ENCODE measurements at regions not wholly inside any gene's neighbourhood (a gene's known extent, or its start where the extent isn't known, plus 50 kb on each side); places are given as distances from the start of the nearest gene placed in this dataset.

DNA sequence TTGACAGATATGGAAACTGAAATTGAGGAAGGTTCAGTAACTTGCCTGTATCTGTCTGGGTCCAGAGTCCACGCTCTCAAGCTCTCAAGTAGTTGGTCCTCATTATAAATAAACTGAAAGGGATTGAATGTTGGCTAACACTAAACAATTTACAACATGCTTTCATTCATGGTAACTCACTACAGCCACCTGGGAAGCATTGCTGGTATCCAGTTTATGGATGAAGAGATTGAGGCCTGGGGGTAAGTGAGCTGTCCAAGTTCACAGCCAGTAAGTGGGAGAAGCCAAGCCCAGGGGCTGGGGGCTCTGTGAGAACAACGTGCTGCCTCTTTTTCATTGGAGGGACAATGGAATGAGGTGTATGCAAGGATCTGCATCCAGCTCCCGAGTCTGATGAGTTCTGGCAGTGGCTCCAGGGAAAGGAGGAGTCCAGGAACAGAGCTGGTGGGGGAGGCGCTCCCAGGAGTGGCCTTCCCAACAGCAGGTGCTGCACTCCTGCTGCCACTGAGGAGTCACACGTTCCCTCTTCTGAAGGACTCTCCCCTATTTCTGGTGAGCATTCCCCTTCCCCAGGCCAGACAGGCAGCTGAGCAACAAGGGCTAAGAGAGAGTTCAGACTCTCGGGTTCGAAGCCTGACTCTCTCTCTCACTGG, 175.8 kb downstream of the CSNK2A3 start:
- DNase-seq (ENCODE audit: low read depth, low spot score): no peak

DNA sequence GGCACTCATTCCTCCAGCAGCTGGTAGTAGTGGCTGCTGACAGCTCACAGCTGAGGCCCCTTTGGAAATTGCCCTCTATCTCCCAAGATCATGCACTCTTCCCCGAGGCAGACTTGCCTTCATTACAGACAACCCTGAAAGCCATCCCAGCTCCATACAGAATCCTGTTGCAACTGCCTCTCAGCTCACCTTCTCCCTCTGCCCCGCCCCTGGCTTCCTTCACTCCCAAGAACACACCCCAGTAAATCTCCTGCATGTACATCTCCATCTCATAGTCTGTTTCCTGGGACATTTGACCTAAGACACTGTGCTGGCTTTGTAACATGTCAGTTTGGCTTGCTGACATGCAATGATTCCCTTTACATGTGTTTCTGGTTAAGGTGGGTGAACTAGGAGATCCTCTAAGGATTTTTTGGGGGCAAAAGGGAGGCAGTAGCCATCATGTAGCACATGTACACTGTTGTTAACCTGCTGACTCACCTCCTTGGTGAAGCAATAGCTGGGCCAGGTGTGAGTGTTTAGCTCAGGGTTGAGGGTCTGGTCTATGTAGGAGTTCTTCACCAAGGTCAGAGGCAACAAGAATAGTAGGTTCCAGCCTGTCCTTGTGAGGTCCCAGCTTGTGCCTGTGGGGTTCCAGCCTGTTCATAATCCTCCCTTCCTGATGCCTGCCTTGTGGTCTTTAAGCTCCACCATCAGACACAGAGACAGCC, 179.6 kb downstream of the CSNK2A3 start:
- DNase-seq (ENCODE audit: low read depth, low spot score): no peak

DNA sequence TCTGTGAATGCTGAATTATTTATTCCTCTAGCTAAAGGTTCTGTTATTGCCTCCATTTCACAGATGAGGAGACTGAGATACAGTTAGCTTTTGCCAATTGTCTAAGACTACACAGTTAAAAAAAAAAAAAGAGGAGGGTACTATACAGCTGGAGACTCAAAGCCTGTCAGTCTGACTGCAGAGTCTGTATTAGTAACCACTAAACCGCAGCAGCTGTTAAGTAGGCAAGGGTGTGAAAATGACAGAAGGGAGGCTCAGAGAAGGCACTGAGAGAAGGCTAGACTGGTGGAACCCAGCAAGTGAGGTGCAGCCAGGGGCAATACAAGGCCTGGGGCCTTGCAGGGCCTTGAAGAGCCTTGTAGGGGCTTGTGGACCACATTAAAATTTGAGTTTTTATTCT, 181.2 kb downstream of the CSNK2A3 start:
- no peak for DNase-seq (ENCODE audit: low read depth, low spot score)

DNA sequence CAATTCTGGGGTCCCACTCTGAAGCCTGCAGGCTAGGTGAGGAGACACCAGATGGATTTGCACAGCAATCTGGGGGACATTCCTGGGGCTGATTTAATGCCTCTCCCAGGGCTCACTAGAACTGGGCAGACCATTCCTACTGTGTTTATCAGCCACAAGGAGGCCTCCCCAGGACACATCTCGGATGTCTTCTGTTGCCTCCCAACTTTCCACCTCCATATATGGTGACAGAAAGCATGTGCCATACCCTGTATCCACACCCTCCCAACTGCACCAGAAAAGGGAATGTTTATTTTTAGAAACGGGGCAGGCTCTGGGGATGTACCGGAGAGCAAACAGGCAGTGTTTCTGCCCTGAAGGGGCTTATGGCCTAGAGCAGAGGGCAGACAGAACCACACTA, 181.8 kb downstream of the CSNK2A3 start:
- DNase-seq (ENCODE audit: low read depth, low spot score): peak; percentile 36

DNA sequence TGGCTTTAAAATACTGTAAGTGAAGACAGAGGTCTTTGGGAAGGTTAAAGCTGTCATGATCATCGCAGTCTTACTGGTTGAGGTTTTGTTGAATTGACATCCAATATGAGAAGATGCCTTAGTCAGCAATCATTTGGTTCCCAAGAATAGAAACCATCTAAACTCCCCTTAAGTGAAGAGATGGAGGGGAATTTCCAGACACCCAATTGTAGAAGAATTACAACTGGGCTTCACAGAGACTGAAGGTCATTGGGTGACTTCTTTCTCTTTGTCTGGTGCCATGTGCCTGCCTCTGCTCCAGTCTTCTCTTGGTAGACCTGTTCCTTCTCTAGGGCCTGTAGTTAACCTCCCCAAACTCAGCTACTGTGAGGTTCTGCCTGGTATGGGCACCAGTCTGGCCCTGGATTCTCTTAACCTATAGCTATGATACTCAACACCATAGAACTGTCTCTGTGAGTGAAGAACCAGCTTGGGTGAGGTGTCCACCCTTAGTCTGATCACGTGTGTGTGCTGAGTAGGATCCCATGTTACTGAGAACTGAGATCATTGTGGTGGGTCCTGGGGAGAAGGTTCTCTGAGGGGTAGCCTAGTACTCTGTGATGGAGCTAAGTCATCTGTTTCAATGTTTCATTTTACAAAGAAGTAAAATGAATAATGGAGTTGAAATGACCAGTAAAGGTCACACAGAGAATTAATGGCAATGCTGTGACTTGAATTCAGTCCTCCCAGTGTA, 182.5 kb downstream of the CSNK2A3 start:
- no peak for DNase-seq (ENCODE audit: low read depth, low spot score)

DNA sequence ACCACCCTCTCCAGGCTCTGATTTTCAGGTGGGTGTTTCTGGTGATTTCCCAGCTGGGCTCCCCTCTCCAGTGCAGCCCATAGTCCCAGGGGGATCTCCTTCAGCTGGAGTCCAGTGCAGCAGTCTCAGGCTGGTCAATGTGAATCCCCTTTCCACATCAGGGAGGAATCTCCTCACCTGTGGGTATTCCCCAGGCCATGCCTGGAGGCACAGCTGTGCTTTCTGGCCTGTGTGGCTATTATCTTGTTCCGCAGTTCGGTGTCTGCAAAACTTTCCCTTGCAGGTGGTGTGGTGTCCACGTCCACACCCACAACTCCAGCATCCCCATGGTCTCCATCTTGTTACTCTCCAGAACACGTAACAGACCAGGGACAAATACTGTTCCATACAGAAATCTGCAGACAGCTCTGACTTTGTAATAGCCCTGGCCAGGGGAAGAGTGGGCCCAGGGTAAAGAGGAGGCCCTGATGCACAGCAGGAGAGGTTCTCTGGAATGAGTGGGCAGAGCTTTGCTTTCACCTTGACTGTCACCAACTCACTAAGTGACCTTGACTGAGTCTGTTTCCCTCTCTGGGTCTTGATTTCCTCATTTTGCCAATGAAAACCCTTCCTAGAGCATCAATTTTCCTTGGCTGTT, 183.2 kb downstream of the CSNK2A3 start:
- no peak for DNase-seq (ENCODE audit: low read depth, low spot score)

DNA sequence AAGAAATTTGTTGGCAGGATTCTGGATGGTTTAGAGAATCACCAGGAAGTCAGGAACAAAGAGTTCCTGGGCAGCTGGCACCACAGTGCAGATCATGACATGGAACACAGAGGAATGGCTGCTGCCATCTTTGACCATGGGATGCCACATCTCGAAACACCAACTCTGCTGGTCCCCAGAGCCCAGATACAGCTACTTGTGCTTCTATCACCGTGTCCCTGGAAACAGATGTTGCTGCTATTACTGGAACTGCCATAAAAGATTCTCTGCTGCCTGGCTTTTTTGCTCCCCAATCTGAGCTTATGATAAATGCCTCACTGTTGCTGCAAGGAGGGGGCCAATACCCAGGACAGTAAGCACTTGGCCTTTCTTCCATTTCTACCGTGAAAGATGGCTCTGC, 185.2 kb downstream of the CSNK2A3 start:
- no peak for DNase-seq (ENCODE audit: low read depth, low spot score)

DNA sequence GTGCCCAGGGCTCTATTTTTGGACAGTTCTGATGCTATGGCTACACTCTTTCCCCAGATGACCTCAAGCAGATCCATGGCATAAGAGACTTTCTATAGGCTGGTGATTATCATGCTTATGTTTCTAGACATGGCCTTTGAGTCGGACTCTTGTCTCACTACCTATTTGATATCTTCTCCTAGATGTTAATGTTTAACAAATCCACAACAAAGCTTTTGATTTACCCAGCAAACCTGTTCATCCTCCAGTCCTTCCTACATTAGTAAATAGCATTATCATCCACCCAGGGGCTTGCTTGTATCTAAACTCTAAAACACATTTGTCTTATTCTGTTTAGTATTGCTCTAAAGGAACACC, 188.7 kb downstream of the CSNK2A3 start:
- no peak for DNase-seq (ENCODE audit: low read depth, low spot score)

DNA sequence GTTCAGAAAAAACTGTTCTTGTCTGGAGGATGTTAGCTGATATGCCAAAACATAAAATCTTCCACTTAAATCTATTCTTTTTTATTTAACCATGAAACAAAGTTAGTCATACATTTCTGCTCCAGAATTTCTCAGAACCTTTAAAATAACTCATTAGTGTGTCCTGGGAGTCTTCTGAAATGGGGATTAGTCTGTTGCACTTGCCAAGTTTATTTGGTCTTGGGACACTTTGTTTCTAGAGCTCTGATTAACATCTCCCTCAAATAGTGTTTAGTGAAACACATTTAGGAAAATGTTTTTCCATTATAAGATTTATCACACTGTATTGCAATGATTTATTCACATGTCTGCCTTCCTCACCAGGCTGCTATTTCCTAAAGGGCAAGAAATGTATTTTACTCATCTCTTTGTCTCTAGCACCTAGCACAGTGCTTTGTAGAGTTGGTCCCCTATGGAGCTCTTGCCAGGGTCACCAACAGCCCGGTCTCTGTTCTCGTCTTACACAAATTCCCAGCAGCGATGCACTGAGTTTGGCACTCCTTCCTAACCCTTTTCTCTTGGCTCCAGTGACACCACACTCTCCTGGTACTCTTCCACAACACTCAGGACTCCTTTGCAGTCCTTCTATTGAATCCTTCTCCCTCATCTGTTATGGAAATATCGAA, 189.2 kb downstream of the CSNK2A3 start:
- DNase-seq (ENCODE audit: low read depth, low spot score): no peak

DNA sequence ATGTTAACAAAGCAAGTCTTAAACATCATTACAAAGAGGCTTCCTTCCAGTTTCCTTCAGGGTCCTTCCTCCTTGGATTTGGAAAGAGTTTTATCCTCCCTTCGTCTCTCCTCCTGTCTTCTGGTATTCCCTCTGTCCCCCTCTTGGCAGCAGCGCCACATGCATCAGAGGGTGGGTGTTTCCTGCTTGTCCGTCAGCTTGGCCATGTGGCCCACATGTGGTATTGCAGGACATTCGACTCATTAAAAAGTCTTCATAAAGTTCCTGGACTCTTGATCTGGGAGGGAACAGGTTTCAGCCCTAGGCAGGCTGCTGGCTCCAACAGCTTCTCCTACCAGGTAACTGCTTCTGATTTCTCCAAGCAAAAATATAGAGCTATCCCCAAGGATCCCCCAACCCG, 189.8 kb downstream of the CSNK2A3 start:
- DNase-seq (ENCODE audit: low read depth, low spot score): peak; percentile 23

DNA sequence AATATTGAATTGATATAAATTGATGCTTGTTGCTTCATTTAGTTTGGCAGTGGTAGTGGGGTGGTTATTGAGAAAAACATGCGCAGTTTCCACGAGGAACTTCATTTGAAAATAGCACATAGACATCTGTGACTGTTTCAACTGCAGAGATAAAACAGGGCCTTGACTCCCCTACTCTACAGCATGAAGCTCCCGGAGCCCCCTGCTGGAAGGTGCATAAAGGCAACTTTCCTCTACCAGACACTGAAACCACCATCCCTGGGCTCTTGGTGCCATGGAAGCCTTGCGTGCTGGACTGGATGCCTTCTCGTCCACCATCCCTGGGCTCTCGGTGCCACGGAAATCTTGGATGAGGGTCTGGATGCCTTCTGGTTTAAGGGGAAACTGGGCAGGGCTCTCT, 195.9 kb downstream of the CSNK2A3 start:
- DNase-seq (ENCODE audit: low read depth, low spot score): peak; percentile 59

DNA sequence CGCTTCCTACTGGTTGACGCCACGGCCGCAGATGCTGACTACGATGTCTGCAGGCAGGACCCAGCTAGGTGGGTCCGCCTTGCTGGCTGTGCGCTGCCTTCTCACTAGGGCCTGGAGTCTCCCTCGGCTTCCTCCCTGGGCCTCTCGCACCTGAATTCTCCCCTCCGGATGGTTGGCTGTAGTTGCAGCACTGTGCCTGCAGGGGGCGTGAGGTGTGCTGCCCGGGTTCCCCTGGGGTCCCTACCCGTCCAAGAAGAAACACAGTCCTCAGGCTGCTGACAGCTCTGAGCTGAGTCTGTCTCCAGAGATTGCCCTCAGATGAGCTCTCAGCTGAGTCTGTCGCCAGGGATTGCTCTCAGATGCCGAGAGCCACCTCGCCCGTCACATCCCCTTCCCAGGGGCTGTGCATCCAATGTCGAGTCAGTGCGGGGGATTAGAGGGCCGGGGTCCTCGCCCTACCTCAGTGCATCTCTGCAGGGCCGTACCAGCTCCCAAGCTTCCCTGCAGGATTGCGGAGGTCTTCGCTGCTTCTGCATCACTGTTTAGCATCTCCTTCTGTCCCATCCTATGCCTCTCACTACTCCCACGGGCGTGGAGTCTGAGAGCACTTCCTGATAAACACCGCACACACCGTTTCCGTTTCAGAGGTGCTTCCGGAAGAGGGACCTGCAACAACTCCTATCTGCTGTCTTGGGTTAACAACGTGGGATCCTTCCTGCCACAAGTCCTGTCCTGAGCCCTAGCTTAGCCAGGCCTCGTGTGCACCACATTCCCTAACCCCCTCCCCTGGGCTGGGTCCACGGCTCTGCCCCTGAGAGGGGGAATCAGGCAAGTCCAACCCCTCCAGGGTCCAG, 196.9 kb downstream of the CSNK2A3 start:
- peak; percentile 87 for DNase-seq (ENCODE audit: low read depth, low spot score)

DNA sequence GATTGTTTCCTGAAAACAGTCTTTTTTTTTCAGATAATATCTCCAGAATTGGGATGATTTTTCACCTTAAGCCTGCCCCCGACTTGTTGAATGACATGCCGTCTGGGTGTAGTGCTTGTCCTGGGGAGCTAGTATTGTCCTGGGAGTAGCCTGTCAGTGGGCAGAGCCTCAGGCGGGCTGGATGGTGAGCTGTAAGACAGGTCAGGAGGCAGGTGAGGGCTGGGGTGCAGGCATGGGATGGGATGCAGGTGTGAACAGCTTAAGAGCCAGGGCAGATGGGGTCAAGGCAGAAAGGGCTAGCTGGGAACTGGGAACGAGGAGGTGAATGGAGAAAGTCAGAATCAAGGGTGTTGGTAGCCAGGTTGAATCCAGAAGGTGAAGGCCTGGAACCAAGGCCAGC, 200.2 kb downstream of the CSNK2A3 start:
- no peak for DNase-seq (ENCODE audit: low read depth, low spot score)

DNA sequence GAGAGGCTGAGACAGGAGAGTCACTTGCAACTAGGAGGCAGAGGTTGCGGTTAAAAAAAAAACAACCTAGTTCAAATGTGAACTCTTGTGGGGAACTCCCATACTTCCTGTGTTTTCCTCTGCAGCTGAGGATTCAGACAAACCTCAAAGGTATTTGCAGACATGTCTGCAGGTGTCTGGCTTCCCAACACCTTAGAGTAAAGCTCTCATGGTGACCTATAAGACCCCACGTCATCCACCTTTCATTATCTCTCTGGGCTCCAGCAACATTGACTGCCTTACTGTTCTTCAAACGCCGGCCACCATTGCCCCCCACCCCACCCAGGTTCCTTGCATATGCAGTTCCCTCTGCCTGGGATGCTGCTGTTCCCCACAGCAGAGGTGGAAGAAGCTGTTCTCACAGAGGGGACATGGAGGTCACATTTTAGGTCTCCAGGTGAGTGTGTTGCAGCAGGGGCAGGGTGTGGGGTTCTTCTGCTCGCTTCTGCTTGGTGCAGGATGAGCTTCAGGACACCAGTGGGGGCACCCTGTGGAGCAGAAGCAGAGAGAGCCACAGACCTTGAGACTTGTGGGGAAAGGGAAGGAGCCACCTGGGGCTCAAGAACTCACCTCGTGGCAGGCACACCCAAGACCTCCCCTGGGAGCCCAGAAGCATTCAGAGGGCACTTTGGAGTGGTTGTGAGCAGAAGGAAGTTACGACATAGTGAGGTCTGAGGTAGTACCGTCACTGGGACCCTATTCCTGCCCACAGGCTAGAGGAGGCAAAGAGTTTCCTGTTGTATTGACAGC, 203.2 kb downstream of the CSNK2A3 start:
- DNase-seq (ENCODE audit: low read depth, low spot score): no peak

DNA sequence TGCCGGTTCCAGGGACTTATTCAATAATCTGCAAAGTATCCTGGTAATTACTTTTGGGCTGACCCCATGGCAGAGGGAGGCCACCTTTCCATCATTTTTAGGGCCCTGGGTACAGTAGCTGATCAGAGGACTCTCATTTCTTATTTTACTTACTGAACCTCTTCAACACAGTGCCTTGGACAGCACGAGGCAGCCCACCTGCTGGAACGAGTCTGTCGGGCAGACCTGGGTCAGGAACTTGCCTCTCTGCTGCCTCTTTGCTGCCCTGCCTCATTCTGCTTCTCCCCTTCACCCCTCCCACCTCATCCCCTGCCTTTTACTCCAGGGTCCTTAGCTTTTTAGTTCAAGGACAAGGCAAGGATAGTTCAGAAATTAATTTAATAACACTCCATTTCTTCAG, 204.5 kb downstream of the CSNK2A3 start:
- peak; percentile 21 for DNase-seq (ENCODE audit: low read depth, low spot score)

DNA sequence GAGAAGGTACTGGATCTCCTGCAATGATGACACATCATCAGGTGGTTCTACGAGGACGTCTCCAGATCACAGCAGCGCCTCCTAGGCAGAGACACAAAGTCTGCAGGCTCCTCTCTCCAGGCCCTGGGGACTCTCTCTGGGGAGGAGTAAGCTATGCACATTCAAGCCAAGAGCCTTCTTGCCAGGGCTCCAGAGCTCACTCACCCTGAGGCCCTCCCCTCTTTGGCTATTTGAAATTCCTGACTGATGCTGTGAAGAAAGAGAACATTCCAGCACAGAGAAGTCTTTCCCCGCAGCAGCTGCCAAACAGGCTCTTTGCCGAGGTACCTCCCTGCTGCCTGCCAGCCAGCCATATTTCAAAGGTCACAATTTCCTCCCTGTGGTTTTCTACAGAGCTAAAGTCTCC, 204.9 kb downstream of the CSNK2A3 start:
- DNase-seq (ENCODE audit: low read depth, low spot score): peak; percentile 98

DNA sequence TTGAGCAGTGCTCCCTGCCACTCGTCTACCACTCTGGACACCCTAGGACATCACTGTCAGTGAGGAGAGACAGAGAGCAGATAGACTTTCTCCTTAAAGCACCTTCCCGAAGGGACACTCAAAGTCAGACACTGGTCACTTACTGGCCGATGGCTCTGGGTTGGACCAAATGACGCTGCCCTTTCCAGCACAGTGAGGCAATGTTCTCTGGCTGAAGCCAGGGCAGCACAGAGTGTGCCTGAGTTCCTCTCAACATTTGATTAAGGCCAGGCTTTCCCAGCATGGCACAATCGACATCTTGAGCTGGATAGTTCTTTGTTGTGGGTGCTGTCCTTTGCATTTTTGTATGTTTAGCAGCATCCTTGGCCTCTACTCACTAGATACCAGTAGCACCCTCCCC, 206.2 kb downstream of the CSNK2A3 start:
- no peak for DNase-seq (ENCODE audit: low read depth, low spot score)

DNA sequence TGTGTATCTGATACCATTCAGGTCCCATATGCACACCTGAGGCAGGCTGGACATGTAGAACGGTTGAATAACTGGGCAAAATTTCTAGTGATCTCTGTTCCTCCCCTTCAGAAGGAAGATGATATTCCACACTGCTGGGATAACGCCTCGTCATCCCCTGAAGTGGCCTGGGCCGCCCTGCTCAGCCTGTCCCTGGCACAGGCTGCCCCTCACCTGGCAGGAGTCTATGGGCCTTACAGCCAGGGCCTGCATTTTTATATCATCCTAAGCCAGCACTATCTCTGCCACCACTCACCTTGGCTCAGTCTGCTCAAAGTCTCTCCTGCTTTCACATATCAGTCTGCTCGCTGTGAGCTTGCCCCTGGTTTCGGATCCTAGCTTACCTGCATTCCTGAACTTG, 209.2 kb downstream of the CSNK2A3 start:
- DNase-seq (ENCODE audit: low read depth, low spot score): no peak

DNA sequence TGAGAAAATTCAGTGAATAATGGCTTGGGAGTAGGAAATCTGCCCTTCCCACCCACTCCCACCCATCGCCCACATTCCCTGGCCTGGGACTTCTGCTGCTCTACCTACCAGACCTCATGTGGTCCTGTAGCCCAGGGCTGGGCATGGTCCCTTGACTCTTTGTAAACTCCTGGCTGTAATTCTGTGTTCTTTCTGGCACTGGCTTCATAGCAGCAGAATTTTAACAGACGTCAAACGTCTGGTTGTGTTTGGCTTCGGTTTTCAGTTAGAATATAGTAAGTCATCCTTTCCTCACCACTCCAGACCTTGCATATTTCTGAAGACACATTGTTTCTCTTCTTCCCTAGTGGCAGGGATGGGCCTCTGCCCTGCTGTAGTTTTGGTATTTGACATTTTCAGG, 210.6 kb downstream of the CSNK2A3 start:
- DNase-seq (ENCODE audit: low read depth, low spot score): no peak

DNA sequence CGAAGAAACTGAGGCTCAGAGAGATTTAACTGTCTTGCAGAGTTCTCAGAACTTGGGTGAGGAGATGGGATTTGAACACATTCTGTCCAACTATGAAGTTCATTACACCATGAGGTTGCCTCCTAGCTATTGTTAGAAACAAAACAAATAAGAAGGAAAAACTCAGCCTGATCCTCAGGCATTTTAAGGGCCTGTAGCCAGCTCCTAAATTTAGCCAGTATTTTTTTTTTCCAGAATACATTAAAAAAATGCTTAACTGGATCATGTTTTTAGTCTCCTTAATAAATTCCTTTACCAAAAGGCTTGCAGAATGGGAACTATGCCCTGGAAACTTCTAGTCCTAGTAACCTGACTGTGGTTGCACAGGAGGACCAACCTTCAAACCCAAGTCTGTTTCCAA, 212.0 kb downstream of the CSNK2A3 start:
- no peak for DNase-seq (ENCODE audit: low read depth, low spot score)
